Hematopoietic multipotent progenitor cell treated with erythropoietin and hydrocortisone succinate and interleukin-3 and kit ligand, for 17 days (in vitro differentiated cells): ENCODE measurements at regions not wholly inside any gene's neighbourhood (a gene's known extent, or its start where the extent isn't known, plus 50 kb on each side); places are given as distances from the start of the nearest gene placed in this dataset.

Experiments
- DNase-seq: peaks from one replicate; pipeline ENCODE4 v3.0.0-alpha.2; 2015; ENCODE audit warnings: low spot score

DNA sequence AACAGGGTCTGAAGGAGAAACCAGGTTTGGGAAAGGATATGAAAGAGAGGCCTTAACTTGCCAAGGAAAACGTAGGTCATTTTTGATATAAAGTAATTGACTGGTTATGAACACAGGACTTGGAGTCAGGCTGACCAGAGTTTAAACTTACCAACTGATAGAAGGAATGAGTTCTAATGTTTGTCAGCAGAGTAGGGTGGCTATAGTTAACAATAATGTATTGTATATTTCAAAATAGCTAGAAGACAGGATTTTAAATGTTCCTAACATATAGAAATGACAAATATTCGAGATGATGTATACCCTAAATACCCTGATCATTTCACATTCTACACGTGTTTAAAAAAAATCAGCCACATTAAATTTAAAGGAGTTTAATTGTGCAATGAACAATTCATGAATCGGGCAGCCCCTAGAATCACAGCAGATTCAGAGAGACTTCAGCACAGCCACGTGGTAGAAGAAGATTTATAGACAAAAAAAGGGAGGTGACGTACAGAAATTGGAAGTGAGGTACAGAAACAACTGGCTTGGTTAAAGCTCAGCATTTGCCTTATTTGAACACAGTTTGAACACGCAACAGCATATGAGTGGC lies 52.5 kb upstream of the PLEKHG7 start:
- DNase-seq = no peak

DNA sequence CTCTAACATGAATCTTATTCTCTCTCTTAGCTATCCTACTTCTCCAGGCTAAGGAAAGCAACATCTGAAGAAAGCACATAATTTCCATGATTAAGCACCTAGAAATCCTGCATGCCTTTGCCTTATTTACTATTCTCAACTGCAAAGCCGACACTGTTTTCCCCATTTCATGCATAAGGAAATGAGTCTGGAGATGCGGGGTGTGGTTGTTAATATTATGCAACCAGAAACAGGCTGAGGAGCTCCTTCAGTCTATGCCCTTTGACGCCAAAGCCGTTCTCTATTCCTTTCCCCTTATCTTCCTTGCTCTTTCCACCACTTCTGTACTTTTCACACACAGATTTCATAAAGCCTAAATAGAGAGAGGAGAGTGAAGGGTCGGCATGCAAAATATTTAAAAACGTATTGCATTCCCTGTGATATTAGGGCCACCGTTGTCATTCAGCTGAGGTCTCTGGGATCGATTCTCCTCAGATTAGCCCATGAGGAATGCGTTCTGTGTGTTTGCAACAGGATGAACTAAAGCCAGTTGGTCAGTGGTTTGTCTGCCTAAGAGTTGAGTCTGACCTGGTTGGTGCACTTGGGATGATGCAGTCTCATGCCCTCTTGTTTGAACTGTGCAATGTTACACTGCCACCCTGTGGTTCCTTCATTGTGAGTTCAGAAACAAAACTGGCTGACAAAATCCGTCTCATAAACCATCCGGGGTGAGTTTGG lies 53.1 kb upstream of the PLEKHG7 start:
- DNase-seq = no peak

DNA sequence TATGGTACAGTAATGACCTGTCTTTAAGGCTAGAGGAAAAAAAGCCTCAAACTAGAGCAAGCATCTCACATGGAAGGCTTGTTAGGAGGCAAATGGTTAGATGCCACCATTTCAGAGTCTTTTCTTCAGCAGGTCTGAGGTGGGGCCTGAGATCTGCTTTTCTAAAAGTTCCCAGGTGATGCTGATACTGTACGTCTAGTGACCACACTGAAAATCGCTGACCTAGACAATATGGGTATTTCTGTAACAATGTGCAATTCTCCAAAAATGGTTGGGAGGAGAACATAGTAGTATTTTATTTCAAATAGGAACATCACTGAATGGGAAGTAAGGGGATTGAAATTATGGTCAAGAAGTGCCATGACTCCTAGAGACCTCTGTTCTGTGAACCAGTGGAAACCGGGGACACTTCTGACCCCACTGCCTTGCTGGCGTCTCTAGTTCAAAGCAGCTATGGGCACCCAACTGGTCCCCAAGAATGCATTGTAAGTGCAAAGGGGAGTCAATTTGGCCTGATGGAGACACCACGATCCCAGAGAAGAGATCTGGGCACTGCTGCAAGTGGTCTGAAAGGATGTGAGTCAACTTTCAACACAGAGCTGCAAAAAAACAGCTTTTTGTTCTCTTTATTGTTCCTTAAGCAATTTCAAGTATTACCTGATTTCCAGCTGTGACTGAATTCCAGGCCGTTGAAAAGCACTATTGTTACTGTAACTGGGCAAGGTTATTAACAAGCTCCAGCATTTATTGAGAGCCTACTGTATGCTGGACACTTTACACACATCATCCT lies 54.4 kb upstream of the PLEKHG7 start:
- DNase-seq = no peak

GRCh38 chr12:92641291-92641690 lies 61.5 kb upstream of the PLEKHG7 start:
- no peak for DNase-seq

DNA sequence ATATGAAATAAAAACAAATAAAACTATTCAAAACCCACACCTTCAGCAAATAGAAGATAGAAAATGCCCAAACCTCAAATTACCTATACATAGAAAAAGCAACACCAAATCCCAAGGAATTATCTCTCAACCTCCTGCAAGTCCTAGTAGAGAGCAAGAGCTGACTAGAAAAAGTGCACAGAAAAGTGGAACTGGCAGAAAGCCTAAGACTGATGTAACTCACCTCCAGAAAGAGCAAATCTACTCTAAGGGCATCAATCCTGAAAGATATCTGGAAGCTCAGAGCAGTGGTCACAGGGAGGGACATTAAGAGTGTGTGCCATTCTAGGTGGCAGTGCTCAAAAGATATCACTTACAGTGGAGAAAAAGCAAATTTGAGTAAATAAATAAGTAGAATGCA lies 62.1 kb upstream of the PLEKHG7 start:
- DNase-seq = no peak

DNA sequence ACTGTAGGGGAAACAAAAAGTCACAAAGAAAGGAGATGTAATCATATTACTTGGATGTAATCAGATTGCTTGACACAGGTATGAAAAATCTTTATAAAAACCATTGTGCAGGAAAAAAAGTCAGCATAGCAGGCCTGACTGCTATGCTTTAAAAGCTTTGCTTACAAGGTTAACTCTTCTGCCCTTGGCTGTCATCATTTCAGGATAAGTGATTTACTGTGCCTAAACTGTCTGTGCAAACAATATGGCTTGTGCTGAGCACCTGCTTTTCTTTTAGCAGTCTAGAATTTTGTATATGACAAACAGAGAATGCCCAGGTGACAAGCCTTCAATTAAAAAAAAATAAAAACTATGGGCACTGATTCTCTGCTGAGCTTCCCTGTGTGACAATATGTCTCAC lies 63.8 kb upstream of the PLEKHG7 start:
- no peak for DNase-seq

- no peak for DNase-seq
Measured at GRCh38 chr12:92634730-92635129, 68.1 kb upstream of the PLEKHG7 start.

DNA sequence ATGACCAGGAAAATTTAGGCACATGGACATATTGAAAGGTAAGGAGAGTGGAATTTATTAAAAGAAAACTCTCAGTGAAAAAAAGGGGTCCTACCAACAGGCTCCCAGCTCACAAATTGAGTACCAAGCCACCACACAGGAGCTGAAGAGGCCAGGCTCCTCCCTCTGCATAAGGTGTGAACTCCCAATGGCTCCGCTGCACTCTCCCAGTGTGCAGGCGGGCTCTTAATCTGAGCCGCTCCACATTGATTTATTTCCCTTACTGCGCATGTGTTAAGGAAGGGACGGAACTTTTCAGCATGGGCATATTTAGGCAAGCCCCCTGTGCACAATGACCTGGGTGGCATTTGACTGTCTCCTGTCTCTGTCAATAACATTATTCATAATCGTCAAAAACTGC lies 68.6 kb upstream of the PLEKHG7 start:
- DNase-seq = no peak

DNA sequence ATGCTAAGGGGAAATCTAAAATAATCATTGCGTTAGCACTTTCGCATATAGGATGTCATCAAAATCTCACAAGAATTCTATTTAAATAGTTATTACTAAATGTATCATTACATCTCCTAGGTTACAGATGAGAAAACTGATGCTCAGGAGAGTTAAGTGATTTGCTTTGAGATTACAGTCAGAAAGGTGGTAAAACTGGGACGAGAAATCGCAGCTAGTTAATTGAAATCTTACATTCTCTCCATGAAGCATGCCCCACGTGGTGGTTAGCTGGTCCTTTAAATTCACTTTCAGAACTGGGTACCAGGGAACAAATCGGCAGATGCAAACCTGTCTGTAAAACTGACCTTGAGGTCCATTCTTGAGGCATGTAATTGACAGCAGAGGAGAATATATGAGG lies 71.8 kb upstream of the PLEKHG7 start:
- no peak for DNase-seq

- no peak for DNase-seq
Measured at GRCh38 chr12:92629349-92630065, 73.3 kb upstream of the PLEKHG7 start.

- DNase-seq = no peak
Measured at GRCh38 chr12:92628476-92628875, 74.3 kb upstream of the PLEKHG7 start.

GRCh38 chr12:92627511-92627910 lies 75.3 kb upstream of the PLEKHG7 start:
- DNase-seq = no peak

DNA sequence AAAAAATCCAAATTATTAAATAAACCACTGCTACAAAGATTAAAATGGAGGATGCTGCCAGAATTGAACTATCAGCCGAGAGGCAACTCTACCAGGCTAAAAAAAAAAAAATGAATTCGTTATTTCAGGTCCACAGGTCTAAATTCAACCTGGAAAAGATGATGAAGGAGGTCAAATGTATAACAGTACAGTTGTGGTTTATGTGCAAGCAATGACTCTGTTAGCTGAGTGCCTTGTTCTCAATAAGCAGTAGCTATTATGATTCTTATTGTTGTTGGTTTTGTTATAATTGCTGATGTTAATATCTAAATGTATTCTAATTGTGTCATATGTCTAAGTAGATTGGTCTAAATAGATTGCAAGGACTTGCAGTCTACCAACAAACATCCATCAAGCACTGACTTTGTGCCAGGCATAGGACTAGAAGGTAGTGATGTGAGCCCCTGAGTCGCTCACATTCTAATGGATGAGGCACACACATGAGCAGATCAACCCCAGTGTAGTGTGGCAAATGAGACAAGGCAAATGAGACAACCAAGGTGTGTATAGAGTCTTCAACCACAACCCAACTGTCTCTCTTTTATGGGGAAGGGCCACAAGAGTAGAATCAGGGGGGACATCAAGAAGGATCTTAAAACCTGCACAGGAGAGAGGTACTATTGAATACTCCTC lies 77.0 kb upstream of the PLEKHG7 start:
- no peak for DNase-seq

GRCh38 chr12:92624236-92624635 lies 78.6 kb upstream of the PLEKHG7 start:
- no peak for DNase-seq

DNA sequence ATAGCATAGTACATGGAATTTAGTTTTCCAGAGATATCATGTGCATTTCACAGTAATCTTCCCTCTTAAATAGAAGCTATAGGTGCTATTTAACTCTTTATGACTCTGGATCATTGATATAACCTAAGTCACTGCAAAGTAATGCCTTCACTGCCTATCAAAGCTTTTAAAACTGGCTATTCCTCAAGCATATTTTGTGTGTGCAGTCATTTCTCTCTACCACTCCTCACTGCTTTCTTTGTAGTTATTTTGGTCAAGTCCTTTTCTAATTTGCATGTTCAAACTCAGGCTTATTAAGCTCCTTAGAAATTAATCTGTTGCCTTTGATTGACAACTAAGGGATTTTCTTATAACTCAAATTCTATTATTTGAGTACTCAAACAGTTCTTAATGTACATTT lies 79.4 kb upstream of the PLEKHG7 start:
- DNase-seq = no peak

- no peak for DNase-seq
Measured at GRCh38 chr12:92621833-92622232, 81.0 kb upstream of the PLEKHG7 start.

DNA sequence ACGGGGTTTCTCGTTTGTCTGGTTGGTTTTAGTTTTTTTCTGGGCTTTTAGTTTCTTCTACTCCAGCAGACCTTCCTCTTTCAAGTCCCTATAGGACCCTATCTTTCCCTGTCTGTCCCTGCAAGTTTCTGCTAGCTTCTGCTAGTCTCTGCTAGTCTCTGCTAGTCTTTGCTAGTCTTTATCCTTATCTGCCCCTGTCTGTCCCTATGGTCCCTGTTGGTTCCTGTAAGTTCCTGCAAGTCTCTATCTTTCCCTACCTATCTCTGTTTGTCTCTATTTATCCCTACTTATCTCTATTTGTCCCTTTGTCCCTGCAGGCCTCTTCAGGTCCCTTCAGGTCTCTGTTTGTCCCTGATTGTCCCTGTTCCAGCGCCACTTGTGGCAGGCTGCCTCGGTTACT lies 81.5 kb upstream of the PLEKHG7 start:
- DNase-seq = no peak

DNA sequence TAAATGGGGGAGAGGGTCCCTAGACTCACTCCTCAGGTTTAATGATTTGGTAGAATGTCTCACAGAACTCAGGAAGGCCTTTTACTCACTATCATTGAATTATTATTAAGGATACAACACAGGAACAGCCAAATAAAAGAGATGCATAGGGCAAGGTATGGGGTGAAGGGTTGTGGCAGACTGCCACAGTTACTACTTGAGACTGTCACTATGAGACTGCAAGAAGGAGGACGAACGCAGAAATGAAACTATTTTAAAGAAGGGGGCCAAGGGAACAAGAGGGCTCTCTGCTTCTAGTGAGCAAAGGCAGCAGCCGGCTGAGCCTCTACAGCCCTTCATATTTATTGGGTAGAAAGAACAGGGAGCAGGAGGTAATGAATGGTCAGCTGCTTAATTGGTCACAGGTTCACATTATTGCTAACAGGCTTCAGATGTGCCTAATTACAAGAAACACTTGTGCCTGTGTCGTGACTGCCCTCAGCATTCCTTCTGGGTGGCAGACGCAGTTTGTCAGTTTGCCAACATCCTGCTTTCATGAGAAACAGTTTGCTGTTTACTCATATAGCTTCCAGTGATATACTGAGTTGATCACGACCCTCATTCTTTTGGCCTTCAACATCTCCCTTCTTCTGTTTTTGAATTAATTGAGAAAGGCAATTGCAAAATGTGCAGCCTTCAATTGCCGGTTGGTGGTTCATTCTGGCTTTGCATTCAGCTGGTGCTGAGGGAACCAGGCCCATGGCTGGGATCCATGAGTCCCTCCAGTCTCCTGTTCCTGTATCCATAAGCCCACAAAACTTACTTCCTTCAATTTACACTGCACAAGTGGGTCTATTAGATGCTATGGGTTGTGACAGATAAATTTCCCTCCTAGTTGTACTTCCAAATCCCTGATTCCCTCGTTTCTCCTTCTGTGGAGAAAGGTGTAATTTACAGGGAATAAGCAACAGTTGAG lies 82.8 kb upstream of the PLEKHG7 start:
- DNase-seq = no peak

- DNase-seq = no peak
Measured at GRCh38 chr12:92619026-92619425, 83.8 kb upstream of the PLEKHG7 start.

GRCh38 chr12:92615703-92616102 lies 87.1 kb upstream of the PLEKHG7 start:
- no peak for DNase-seq

- no peak for DNase-seq
Measured at GRCh38 chr12:92615086-92615485, 87.7 kb upstream of the PLEKHG7 start.
